ENCODE measurements at regions not wholly inside any gene's neighbourhood (a gene's known extent, or its start where the extent isn't known, plus 50 kb on each side); places are given as distances from the start of the nearest gene placed in this dataset.

- no peak for DNase-seq (ENCODE audit: low spot score)
Measured at GRCh38 chr15:92304223-92304975, 89.3 kb upstream of the ST8SIA2 start.

GRCh38 chr15:92305343-92305742 is 88.3 kb upstream of the ST8SIA2 start:
- no peak for DNase-seq (ENCODE audit: low spot score)

- no peak for DNase-seq (ENCODE audit: low spot score)
Measured at GRCh38 chr15:92306663-92307062, 87.0 kb upstream of the ST8SIA2 start.

GRCh38 chr15:92315144-92315543 is 78.5 kb upstream of the ST8SIA2 start:
- no peak for DNase-seq (ENCODE audit: low spot score)

- DNase-seq (ENCODE audit: low spot score): no peak
Measured at GRCh38 chr15:92315595-92316211, 78.0 kb upstream of the ST8SIA2 start.

- no peak for DNase-seq (ENCODE audit: low spot score)
Measured at GRCh38 chr15:92316586-92317295, 76.9 kb upstream of the ST8SIA2 start.

- DNase-seq (ENCODE audit: low spot score): no peak
Measured at GRCh38 chr15:92320012-92320699, 73.5 kb upstream of the ST8SIA2 start.

DNA sequence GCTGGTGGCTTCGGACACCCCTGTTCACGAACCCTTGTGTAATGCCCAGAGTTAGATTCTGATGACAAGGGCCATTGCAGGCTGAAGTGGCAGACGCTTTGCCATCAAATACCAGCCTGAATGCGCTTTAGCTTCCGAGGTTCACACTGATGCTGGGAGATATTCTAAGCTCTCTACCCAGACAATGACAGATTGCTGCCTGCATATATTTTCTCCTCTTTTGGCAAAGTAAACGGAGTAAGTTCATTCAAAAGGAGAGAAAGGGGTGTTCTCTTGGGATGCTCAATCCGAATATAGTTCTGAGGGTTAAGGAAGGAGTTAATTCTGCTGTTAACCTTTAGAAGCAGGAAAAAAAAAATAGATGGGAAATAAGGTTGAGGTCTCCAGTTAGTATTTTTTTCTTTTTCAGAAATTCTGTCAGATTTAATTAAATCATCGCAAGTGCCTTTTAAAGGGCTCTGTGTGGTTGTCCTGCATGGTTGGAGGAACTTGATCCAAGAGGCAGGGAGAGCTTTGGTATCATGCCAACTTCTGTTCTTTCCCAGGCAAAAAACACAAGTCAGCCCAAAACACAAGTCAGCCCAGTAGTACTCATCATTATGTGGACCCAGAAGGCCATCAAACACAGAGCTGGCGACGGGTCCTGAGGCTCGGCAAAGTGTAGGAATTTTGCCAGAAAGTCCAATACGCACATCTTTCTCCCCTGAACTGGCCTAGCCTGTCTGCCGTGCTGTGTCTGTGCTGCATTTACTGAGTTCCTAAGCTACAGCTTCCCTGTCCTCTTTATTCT is 70.9 kb upstream of the ST8SIA2 start:
- DNase-seq (ENCODE audit: low spot score): peak; percentile 51

GRCh38 chr15:92323525-92323924 is 70.2 kb upstream of the ST8SIA2 start:
- DNase-seq (ENCODE audit: low spot score): no peak

- no peak for DNase-seq (ENCODE audit: low spot score)
Measured at GRCh38 chr15:92324101-92324963, 69.3 kb upstream of the ST8SIA2 start.

DNA sequence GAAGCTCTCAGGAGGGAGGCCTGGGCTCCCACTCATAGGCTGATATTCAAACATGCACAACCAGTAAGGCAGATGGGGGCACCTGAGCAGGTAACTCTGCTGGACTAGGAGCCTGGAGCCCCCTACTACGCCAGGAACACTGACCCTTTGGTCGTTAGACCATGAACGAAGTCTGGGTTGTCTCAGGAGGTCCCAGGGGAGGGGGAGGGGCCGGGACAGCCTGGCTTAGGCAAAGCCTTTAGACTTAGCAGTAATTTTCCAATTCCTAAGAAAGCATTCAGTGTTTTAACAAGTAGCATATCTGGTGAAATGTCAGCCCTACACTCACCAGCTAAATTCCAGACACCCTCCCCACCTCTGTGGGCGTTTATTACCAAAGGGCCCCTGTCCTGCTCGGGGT is 67.4 kb upstream of the ST8SIA2 start:
- no peak for DNase-seq (ENCODE audit: low spot score)

DNA sequence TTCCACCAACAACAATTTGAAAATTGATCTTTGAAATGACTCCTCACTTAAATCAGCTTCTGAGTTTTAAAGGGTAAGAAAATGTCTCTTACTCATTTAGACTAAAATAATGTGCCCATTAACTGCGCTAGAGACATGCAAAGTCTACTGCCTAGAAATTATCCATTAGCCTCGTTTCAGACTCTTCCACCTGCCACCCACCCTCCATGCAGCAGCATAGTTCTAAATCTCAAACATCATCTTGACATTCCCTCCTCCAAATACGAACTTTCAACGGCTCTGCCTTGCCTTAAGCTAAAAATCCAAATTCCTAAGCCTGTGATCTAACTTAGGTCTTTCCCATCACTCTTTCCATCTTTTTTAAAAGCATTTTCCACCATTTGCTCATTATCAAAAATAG is 66.6 kb upstream of the ST8SIA2 start:
- no peak for DNase-seq (ENCODE audit: low spot score)

DNA sequence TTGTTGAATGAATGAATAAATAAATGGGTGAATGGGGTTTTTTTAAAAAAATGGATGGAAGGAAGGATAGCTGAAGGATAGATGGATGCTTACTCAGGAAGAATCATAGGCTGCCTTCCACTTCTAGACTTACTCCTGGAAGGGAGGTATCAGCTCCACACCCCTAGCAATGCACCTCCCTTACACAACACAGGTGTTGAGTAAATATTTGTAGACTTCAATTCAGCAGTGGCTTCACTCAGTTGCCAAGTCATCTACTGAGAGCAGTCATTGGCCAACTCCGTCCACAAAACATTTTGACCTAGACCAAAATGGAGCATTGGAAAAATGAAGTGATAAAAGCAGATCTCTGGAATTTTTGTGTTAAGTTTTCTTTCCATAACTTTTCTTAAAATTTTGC is 65.5 kb upstream of the ST8SIA2 start:
- no peak for DNase-seq (ENCODE audit: low spot score)

GRCh38 chr15:92332125-92332899 is 61.4 kb upstream of the ST8SIA2 start:
- no peak for DNase-seq (ENCODE audit: low spot score)

GRCh38 chr15:92333709-92334108 is 60.0 kb upstream of the ST8SIA2 start:
- DNase-seq (ENCODE audit: low spot score): no peak

- no peak for DNase-seq (ENCODE audit: low spot score)
Measured at GRCh38 chr15:92336419-92336987, 57.2 kb upstream of the ST8SIA2 start.

GRCh38 chr15:92339361-92339760 is 54.3 kb upstream of the ST8SIA2 start:
- no peak for DNase-seq (ENCODE audit: low spot score)

Data from pons (tissue), 1 donor.